ENCODE measurements at regions not wholly inside any gene's neighbourhood (a gene's known extent, or its start where the extent isn't known, plus 50 kb on each side); places are given as distances from the start of the nearest gene placed in this dataset.
"Not testable (repeated sequence)": the region's sequence is repeated elsewhere in the genome, so short reads cannot be mapped to it uniquely, and the experiment has no call there.

DNA sequence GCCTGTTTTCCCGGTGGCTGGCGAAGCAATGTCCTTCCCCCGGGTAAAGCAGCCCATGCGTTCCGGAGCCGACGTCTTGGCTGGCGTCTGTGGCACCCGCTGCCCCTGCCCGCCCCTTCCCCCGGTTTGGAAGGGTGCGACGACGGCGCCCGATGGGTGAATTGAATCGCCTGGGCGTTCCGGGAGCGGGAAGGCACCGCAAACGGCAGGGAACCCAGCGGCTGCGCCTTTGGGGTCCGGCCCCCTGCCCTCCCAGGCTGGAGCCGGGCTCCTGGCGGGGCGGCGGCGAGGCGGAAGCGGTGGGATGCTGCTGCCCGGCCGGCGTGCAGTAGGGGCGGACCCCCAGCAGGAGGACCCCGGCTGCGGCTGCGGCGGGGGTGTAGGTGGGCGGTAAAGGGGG lies 123.6 kb upstream of the RHOU start:
- H3K36me3 ChIP-seq (ENCODE audit: control insufficient read depth, insufficient read depth, low read length); H3K27me3 ChIP-seq (ENCODE audit: control insufficient read depth, insufficient read depth, low read length); H3K4me3 ChIP-seq (ENCODE audit: low read depth, low read length); DNase-seq (ENCODE audit: low read depth): not testable (repeated sequence)

DNA sequence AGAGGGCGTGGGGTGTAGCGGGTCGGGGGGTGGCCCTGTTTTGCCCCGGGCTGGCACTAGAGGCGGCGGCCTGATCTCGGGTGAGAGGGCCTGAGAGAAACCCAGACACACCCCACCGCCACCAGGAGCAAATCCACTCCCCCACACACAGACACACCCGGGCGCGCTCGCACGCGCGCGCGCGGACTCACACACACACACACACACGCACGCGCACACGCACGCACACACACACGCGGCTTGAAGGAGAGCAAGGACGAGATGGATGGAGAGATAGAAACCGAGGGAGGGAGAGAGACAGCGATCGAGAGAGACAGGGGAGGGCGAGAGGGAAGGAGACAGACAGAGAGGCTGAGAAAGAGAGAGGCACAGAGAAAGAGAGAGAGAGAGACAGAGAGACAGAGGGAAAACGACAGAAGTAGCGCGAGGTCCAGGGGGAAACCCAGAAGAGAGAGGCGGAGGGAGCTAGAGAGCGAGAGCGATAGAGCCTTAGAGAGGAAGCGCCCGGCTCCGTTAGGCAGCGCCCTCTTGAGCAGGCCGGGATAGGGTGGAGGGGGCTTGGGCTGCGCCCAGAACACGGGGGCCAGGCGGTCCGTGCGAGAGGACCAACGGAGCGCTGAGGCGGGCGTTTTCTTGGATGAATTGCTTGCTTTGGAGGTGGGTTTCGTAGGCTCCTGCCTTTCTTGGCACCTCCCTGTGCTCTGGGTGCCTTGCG lies 113.1 kb upstream of the RHOU start:
- not testable (repeated sequence) for DNase-seq (ENCODE audit: low read depth); H3K4me3 ChIP-seq (ENCODE audit: low read depth, low read length); H3K27me3 ChIP-seq (ENCODE audit: control insufficient read depth, insufficient read depth, low read length); H3K36me3 ChIP-seq (ENCODE audit: control insufficient read depth, insufficient read depth, low read length)

DNA sequence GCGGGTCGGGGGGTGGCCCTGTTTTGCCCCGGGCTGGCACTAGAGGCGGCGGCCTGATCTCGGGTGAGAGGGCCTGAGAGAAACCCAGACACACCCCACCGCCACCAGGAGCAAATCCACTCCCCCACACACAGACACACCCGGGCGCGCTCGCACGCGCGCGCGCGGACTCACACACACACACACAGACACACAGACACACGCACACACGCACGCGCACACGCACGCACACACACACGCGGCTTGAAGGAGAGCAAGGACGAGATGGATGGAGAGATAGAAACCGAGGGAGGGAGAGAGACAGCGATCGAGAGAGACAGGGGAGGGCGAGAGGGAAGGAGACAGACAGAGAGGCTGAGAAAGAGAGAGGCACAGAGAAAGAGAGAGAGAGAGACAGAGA lies 108.8 kb upstream of the RHOU start:
- H3K36me3 ChIP-seq (ENCODE audit: control insufficient read depth, insufficient read depth, low read length); H3K27me3 ChIP-seq (ENCODE audit: control insufficient read depth, insufficient read depth, low read length); H3K4me3 ChIP-seq (ENCODE audit: low read depth, low read length); DNase-seq (ENCODE audit: low read depth): not testable (repeated sequence)

DNA sequence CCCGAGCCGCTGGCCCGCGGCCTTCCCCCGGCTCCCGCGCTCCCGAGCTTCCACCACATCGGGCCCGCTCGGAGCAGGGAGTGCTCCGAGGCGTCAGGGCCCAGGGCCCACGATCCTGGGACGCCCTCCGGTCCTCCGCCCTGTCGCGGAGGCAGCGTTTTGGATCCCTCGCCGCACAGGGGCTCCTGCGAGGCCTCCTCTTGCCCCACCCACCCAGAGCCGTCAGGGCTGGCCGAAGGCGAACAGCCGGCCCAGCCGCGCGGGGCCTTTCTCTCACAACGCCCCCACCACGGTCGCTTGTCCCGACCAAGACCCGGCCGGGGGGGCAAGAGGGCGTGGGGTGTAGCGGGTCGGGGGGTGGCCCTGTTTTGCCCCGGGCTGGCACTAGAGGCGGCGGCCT lies 102.4 kb upstream of the RHOU start:
- not testable (repeated sequence) for DNase-seq (ENCODE audit: low read depth); H3K27me3 ChIP-seq (ENCODE audit: control insufficient read depth, insufficient read depth, low read length); H3K36me3 ChIP-seq (ENCODE audit: control insufficient read depth, insufficient read depth, low read length); H3K4me3 ChIP-seq (ENCODE audit: low read depth, low read length)

DNA sequence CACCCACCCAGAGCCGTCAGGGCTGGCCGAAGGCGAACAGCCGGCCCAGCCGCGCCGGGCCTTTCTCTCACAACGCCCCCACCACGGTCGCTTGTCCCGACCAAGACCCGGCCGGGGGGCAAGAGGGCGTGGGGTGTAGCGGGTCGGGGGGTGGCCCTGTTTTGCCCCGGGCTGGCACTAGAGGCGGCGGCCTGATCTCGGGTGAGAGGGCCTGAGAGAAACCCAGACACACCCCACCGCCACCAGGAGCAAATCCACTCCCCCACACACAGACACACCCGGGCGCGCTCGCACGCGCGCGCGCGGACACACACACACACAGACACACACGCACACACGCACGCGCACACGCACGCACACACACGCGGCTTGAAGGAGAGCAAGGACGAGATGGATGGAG lies 100.0 kb upstream of the RHOU start:
- peak overlapping the region; percentile 13 for H3K4me3 ChIP-seq (ENCODE audit: low read depth, low read length)
- not testable (repeated sequence) for DNase-seq (ENCODE audit: low read depth); H3K27me3 ChIP-seq (ENCODE audit: control insufficient read depth, insufficient read depth, low read length); H3K36me3 ChIP-seq (ENCODE audit: control insufficient read depth, insufficient read depth, low read length)

DNA sequence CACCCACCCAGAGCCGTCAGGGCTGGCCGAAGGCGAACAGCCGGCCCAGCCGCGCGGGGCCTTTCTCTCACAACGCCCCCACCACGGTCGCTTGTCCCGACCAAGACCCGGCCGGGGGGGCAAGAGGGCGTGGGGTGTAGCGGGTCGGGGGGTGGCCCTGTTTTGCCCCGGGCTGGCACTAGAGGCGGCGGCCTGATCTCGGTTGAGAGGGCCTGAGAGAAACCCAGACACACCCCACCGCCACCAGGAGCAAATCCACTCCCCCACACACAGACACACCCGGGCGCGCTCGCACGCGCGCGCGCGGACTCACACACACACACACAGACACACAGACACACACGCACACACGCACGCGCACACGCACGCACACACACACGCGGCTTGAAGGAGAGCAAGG lies 97.8 kb upstream of the RHOU start:
- DNase-seq (ENCODE audit: low read depth); H3K27me3 ChIP-seq (ENCODE audit: control insufficient read depth, insufficient read depth, low read length); H3K36me3 ChIP-seq (ENCODE audit: control insufficient read depth, insufficient read depth, low read length); H3K4me3 ChIP-seq (ENCODE audit: low read depth, low read length): not testable (repeated sequence)

DNA sequence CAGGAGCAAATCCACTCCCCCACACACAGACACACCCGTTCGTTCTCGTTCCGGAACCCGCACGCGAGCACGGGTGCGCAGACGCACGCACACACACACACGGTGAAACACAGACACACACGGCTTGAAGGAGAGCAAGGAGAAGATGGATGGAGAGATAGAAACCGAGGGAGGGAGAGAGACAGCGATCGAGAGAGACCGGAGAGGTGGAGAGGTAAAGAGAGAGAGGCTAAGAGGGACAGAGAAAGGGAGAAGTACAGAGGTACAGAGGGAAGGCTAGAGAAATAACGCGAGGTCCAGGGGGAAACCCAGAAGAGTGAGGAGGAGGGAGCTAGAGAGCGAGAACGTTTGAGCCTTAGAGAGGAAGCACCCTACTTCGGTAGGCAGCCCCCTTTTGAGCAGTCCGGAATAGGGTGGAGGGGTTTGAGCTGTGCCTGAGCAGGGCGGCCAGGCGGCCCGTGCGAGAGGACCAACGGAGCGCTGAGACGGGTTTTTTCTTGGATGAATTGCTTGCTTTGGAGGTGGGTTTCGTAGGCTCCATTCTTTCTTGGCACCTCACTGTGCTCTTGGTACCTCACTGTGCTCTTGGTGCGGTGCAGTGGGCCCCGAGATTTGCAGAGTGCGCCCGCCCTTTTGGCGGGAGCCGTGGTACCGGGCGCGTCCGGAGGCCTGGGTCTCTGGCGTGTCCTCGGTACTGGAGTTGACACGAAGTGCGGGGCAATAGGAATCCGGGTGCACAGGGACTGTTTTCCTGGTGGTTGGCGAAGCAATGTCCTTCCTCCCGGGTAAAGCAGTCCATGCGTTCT lies 88.4 kb upstream of the RHOU start:
- Histone ChIP-seq H3K36me3 (ENCODE audit: control insufficient read depth, insufficient read depth, low read length) (no peaks in the 10 kb centered on the region), H3K27me3 (ENCODE audit: control insufficient read depth, insufficient read depth, low read length) (peaks cover 30% of the 10 kb centered on the region), H3K4me3 (ENCODE audit: low read depth, low read length) (peak overlapping the region; percentile 40)
- TF ChIP-seq, protein P1, sequence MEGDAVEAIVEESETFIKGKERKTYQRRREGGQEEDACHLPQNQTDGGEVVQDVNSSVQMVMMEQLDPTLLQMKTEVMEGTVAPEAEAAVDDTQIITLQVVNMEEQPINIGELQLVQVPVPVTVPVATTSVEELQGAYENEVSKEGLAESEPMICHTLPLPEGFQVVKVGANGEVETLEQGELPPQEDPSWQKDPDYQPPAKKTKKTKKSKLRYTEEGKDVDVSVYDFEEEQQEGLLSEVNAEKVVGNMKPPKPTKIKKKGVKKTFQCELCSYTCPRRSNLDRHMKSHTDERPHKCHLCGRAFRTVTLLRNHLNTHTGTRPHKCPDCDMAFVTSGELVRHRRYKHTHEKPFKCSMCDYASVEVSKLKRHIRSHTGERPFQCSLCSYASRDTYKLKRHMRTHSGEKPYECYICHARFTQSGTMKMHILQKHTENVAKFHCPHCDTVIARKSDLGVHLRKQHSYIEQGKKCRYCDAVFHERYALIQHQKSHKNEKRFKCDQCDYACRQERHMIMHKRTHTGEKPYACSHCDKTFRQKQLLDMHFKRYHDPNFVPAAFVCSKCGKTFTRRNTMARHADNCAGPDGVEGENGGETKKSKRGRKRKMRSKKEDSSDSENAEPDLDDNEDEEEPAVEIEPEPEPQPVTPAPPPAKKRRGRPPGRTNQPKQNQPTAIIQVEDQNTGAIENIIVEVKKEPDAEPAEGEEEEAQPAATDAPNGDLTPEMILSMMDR (IDR thresholded peaks at IDR 0.05; ENCODE audit: insufficient read depth, low read length, poor library complexity, severe bottlenecking): no peak
- DNase-seq (ENCODE audit: low read depth): no peak

DNA sequence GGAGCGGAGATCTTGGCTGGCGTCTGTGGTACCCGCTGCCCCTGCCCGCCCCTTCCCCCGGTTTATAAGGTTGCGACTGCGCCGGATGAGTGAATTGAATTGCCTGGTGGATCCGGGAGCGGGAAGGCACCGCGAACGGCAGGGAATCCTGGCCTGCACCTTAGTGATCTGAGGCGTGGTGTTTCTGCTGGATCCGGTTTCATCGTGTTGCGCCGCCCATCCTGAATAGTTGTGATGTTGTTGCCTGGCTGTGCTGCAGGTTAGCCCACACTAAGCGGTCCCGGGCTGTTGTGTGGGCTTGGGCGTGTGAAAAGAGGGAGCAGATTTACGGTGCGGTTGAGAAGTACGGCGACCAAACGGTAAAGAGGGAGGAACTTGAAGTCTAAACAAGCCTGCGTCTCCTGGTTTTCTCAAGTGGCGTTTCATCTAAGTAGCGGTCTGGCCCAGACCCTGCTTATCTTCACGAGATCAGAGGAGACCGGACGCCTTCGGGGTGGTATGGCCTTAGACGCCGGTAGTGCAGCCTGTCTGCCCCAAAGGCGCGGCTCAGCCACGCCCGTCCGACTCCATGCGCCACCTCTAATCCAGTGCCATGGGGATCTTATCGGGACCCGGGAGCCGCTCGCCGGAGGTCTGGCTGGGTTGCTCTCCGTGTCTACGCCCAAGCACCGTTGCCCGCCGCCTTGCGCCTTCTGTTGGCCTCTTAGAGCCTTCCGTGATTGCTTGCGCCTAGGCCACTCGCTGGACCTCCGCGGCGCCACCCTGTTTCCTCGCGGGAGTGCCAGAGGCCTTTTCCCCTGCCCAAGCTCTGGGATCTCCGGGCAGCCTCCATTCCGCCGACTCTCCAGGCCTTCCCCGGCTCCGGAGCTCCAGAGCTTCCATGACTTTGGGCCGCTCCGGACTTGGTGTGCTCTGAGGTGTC lies 87.5 kb upstream of the RHOU start:
- Histone ChIP-seq H3K36me3 (ENCODE audit: control insufficient read depth, insufficient read depth, low read length) (no peaks in the 10 kb centered on the region), H3K27me3 (ENCODE audit: control insufficient read depth, insufficient read depth, low read length) (peaks cover 30% of the 10 kb centered on the region), H3K4me3 (ENCODE audit: low read depth, low read length) (peak overlapping the region; percentile 40)
- TF ChIP-seq, protein P1 (IDR thresholded peaks at IDR 0.05; ENCODE audit: insufficient read depth, low read length, poor library complexity, severe bottlenecking): no peak
- peak; percentile 18 for DNase-seq (ENCODE audit: low read depth)
